NCI-H1092 (cell line): ENCODE measurements at regions not wholly inside any gene's neighbourhood (a gene's known extent, or its start where the extent isn't known, plus 50 kb on each side); places are given as distances from the start of the nearest gene placed in this dataset.

ENCODE experiments used
- DNase-seq: peaks from one replicate; lab custom pipeline; 2025; lab: John Stamatoyannopoulos, UW

GRCh38 chr5:173741729-173742431, 125.4 kb upstream of the BOD1 start:
- no peak for DNase-seq

- DNase-seq, result no peak
Measured at GRCh38 chr5:173742432-173742816, 126.0 kb upstream of the BOD1 start.

GRCh38 chr5:173743641-173744343, 127.3 kb upstream of the BOD1 start:
- DNase-seq, result no peak

- no peak for DNase-seq
Measured at GRCh38 chr5:173744551-173744950, 128.1 kb upstream of the BOD1 start.

- DNase-seq, result peak; percentile 23
Measured at GRCh38 chr5:173745123-173745522, 128.7 kb upstream of the BOD1 start.

GRCh38 chr5:173745557-173745956, 129.1 kb upstream of the BOD1 start:
- DNase-seq, result no peak

- DNase-seq, result no peak
Measured at GRCh38 chr5:173746047-173746646, 129.7 kb upstream of the BOD1 start.

GRCh38 chr5:173747876-173748275, 131.4 kb upstream of the BOD1 start:
- no peak for DNase-seq

- DNase-seq, result no peak
Measured at GRCh38 chr5:173750538-173751265, 134.3 kb upstream of the BOD1 start.

GRCh38 chr5:173751266-173751600, 134.8 kb upstream of the BOD1 start:
- no peak for DNase-seq

GRCh38 chr5:173752653-173753052, 135.5 kb upstream of the CPEB4 start:
- no peak for DNase-seq

- DNase-seq, result peak; percentile 75
Measured at GRCh38 chr5:173753307-173754168, 134.6 kb upstream of the CPEB4 start.

- no peak for DNase-seq
Measured at GRCh38 chr5:173755319-173755718, 132.8 kb upstream of the CPEB4 start.

- no peak for DNase-seq
Measured at GRCh38 chr5:173757403-173758209, 130.5 kb upstream of the CPEB4 start.

- DNase-seq, result no peak
Measured at GRCh38 chr5:173758676-173759075, 129.5 kb upstream of the CPEB4 start.

GRCh38 chr5:173759691-173760090, 128.5 kb upstream of the CPEB4 start:
- no peak for DNase-seq

- DNase-seq, result no peak
Measured at GRCh38 chr5:173760461-173761177, 127.5 kb upstream of the CPEB4 start.

- DNase-seq, result no peak
Measured at GRCh38 chr5:173761178-173761513, 127.0 kb upstream of the CPEB4 start.

- DNase-seq, result no peak
Measured at GRCh38 chr5:173762045-173762444, 126.1 kb upstream of the CPEB4 start.

- DNase-seq, result no peak
Measured at GRCh38 chr5:173762930-173763329, 125.2 kb upstream of the CPEB4 start.
